ENCODE measurements at regions not wholly inside any gene's neighbourhood (a gene's known extent, or its start where the extent isn't known, plus 50 kb on each side); places are given as distances from the start of the nearest gene placed in this dataset.

DNA sequence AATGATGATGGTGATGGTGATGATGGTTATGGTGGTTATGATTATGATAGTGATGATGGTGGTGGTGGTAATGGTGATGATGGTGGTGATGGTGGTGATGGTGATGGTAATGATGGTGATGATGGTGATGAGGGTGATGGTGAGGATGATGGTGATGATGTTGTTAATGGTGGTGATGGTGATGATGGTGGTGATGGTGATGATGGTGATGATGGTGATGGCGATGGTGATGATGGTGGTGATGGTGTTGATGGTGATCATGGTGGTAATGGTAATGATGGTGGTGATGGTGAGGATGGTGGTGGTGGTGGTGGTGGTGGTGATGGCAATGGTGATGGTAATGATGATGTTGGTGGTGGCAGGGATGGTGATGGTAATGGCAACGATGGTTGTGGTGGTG is 1222.5 kb downstream of the BRD1 start:
- no peak for TF ChIP-seq GATA3 (IDR thresholded peaks at IDR 0.05; ENCODE audit: low read depth, low read length)
- no peak for TF ChIP-seq GATA2 (IDR thresholded peaks at IDR 0.05; ENCODE audit: low read depth, low read length)

DNA sequence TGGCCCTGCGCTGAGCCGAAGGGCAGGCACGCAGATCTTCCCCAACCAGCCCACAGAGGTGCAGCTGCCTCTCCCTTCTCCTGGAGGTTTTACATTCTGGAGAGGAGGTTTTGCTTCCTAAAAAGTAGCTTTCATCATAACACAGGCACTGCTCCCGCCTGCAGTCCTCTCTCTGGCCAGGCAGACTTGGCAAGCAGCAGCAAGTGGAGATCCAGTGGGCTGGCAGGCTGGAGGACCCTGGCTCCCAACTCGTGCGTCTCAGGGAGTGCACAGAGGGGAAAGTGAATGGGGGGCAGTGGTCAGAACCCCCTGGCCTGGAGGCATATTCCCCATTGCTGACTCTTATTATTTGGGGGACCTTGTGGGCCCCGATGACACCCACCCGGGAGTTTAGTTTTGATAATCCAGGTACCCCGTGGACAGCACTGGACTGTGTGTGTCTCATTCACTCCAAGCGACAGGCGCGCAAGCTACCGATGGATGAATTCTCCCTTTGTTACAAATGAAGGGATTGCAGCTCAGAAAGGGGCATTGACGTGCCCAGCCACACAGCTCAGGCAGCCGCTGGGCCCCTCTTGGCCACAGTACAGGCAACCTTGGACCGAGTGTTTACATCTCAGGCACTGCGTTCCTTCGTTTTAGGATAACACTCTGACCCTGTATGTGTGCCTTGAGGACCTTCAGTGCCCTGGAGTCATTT is 1223.9 kb downstream of the BRD1 start:
- TF ChIP-seq GATA2 (IDR thresholded peaks at IDR 0.05; ENCODE audit: low read depth, low read length) (no peak), GATA3 (IDR thresholded peaks at IDR 0.05; ENCODE audit: low read depth, low read length) (no peak)

DNA sequence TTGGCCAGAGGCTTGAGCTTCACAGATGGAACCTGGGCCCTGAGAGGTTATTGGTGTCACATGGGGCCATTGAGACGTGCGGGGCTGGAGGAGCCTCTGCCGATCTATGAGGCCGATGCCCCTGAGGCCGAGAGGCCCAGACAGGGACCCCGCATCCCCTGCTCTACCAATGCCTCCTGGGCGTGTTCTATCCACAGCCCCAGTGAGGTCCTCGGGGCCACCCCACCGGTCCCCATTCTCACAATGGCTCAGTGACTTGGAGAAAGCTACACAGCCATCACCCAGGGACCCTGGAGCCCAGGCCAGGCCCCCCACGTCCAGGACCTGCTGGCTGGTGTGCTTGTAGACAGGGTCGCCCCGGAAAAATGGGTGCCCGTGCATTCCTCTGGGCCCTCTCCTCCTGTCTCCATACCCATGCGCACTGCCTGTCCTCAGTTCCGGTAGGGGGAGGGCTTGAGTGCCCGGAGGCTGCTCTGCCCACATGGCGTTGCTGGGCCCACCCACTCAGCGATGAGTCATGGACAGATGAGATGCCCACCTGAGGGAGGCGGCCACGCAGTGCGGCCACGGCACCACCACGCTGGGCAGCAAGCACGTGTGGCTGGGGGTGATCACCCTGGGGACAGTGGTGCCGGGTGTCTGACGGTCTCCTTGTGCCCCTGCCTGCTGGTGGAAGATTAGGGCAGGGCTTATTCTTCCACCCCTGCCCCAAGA is 1224.7 kb downstream of the BRD1 start:
- TF ChIP-seq GATA3 (IDR thresholded peaks at IDR 0.05; ENCODE audit: low read depth, low read length) = no peak
- no peak for TF ChIP-seq GATA2 (IDR thresholded peaks at IDR 0.05; ENCODE audit: low read depth, low read length)

DNA sequence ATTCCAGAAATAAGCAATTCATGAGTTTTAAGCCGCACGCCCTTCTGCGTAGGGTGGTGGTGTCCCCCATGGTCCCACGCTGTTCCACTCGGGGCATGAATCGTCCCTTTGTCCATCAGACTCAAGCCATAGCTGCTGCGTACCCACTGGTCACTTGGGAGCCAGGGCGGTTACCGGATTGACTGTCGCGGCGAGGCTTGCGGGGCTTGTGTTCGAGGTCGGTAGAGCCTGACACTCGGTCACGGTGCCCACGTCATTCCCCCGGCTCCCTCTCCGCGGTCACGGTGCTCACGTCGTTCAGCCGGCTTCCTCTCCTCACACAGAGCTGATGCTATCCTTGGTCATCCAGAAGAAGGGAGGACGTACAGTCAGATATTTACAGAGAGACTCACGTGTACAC is 1227.0 kb downstream of the BRD1 start:
- TF ChIP-seq GATA3 (IDR thresholded peaks at IDR 0.05; ENCODE audit: low read depth, low read length) (no peak), GATA2 (IDR thresholded peaks at IDR 0.05; ENCODE audit: low read depth, low read length) (no peak)

DNA sequence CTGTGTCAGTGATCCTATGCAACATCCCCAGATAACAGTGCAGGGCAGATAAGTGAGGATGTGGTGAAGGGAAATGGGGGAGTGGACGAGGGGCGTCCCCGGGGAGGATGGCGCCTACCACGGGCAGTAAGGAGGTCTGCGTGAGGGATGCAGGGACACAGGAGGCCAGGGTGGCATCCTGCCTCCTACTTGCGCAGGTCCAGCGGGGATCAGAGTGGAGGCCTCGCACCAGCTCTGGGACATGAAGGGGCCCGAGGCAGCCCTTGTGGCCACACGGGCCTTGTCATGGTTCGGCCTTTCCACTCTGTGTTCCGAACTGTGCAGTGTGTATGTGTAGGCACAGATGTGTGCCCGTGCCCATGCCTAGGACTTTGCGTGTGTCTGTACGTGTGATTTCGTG is 1227.5 kb downstream of the BRD1 start:
- TF ChIP-seq GATA2 (IDR thresholded peaks at IDR 0.05; ENCODE audit: low read depth, low read length) (no peak), GATA3 (IDR thresholded peaks at IDR 0.05; ENCODE audit: low read depth, low read length) (no peak)

DNA sequence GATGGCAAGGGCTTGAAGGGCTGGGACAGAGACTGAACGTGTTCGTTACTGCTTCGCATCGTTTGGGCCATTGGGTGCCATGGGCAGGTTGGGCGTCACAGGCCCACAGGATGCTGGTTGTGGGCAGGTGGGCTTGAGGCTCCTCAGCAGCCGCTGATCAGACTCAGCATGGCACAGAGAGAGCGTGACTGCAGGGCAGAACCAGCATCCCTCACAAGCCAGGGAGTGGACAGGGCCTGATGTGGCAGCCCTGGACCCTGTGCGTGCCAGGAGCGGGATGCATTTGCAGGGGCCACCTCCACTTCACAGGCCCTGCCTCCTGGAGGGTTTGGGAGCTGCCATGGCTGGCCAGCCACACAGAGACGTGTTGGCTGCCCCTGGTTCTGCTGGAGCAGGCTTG is 1228.3 kb downstream of the BRD1 start:
- no peak for TF ChIP-seq GATA2 (IDR thresholded peaks at IDR 0.05; ENCODE audit: low read depth, low read length)
- TF ChIP-seq GATA3 (IDR thresholded peaks at IDR 0.05; ENCODE audit: low read depth, low read length) = no peak

DNA sequence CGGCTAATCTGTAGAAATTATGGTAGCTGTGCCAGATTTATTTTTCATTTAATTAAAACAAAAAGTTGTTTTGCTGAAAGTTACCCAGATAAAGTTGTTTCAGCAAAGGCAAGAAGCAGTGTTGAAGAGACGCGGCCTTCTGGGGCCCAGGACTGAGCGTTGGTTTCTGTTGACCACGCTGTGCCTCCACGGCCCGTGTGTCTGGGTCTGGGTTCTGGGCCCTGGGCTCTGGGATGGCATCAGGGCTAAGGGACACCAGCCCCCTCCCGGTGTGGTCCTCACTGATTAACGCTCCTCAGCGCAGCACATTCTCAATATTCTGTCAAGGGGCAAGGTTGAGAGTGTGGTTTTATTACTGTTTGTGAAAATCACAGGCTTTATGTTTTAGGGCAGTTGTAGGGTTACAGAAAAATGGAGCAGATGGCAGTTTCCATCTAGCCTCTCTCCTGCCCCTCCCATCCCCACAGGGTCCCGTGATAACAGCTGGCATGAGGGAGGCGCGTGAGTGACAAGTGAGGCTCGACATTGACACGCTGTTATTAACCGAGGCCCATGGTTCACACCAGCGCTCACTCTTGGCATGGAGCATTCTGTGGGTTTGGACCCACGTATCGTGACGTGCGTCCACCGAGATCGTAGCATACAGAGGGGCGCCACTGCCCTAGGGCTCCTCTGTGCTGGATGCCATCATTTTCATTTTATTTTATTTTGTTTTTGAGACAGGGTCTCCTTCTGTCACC is 1231.4 kb downstream of the BRD1 start:
- no peak for TF ChIP-seq GATA2 (IDR thresholded peaks at IDR 0.05; ENCODE audit: low read depth, low read length)
- no peak for TF ChIP-seq GATA3 (IDR thresholded peaks at IDR 0.05; ENCODE audit: low read depth, low read length)

DNA sequence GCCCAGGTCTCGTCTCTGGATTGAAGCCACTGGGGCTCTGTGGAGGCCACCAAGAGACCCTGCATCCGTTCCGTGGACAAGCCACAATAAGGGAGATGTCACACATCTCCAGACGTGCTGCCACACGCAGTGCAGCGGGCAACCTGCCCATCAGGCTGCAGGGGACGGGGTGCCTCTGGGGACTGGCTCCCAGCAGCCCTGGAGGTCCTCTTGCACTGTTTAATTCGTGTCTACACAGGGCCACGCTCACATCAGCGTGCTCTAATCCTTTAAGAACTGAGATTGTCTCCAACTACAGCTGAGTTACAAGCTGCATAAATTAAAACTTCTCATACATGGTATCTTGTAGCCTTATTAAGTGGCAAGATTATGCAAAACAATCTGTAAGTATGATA is 1232.2 kb downstream of the BRD1 start:
- TF ChIP-seq GATA2 (IDR thresholded peaks at IDR 0.05; ENCODE audit: low read depth, low read length) (no peak), GATA3 (IDR thresholded peaks at IDR 0.05; ENCODE audit: low read depth, low read length) (no peak)

DNA sequence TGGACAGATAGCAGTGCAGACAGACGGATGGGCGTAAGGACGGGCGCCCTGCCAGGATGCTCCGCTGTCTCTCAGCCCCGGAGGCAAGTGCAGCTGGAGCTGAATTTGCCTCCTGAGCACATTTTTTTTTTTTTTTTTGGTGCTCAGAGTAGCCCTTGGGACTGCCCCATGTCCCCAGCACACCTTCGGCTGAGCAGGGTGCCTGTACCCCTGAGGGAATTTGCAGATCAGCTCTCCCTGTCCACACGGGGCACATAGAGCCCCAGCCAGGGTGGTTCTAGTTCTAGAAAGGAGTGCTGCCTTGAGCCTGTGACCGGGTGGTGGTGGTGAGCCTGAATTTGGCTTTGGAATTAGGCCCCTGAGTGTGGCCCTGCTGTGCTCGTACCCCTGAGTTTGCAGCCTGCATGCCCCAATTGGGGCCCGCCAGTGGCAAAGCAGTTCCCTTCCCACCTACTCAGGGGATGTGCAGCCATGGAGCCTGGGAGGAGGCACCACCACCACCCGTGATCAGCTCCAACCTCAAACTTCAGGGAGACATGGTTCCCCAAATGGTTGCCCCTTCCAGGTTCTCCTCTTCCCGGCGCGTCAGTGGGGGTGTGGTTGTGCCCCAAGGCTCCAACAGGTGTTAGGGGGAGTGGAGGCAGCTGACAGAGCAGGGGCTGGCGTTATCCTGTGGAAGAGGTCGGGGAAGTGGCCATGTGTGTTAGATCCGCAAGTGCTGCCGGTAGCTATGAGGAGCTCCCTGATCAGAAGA is 1232.7 kb downstream of the BRD1 start:
- TF ChIP-seq GATA3 (IDR thresholded peaks at IDR 0.05; ENCODE audit: low read depth, low read length) (no peak), GATA2 (IDR thresholded peaks at IDR 0.05; ENCODE audit: low read depth, low read length) (no peak)

DNA sequence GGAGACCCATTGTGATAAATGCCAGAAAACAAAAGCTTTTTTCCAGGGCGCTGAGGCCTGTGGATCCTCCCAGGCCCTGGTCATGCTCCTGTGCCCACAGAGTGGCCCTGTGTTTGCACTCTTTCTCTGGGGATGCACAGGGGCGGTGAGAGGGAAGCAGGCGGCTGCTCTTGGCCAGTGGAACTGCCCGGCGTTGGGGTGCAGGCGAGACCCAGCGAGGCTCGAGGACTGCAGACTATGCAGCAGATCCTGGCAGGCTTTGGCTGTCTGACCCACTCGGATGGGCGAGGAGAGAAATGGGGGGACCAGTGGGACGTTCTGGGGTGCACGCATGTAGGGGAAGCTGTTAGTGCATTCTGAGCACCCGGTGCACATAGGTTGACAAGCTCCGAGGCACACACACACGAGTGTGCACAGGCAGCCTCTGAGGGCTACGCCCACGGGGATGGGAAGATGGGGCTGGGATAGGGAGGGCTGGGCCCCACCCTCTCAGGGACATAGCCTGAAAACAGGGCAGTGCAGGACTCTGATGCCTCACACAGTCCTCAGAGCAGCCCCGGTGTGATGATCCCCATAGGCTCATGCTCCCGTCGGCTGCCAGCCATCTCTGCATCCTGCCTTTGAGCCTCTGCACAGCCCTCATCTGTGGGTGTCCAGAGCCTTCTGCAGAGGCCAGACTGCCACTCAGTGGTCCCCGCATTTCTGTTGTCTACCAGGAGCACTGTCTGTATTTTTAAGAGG is 1233.5 kb downstream of the BRD1 start:
- TF ChIP-seq GATA2 (IDR thresholded peaks at IDR 0.05; ENCODE audit: low read depth, low read length) = no peak
- TF ChIP-seq GATA3 (IDR thresholded peaks at IDR 0.05; ENCODE audit: low read depth, low read length) = no peak

DNA sequence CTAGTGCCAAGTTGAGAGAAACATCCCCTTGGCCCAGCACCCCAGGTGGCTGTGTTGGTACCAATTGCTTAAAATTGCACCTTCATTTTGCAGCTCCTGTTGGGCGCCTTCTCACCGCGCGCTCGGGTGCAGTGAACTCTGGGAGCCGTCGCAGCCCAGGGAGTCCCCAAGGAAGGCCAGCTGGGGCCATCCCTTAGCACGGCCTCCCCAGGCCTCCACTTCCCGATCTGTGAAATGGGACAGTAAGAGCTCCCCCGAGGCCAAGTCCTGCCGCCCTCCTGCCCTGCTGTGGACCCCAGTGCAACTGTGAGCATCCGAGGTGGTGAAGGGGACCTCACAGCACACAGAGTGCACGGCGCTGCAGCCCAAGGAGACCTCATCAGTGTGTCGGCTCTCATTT is 1234.1 kb downstream of the BRD1 start:
- TF ChIP-seq GATA3 (IDR thresholded peaks at IDR 0.05; ENCODE audit: low read depth, low read length) (no peak), GATA2 (IDR thresholded peaks at IDR 0.05; ENCODE audit: low read depth, low read length) (no peak)

DNA sequence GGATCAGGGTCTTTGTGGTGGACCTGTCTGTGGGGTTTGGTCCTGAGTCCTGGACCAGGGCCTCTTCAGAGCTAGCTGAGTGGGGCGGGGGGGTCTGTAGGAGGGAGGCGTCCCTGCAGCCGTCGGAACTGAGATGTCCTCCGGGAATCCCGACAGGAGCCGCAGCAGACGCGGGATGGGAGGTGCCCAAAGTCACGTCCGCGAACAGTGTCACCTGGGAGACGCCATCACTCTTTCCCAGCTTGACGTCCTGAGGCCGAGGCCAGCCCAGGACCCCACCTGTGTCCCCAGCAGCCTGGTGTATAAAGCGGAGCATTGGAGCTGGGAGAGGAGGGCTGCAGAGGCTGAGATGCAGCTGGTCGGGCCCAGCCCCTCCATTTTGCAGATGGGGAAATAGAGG is 1234.7 kb downstream of the BRD1 start:
- TF ChIP-seq GATA3 (IDR thresholded peaks at IDR 0.05; ENCODE audit: low read depth, low read length) (no peak), GATA2 (IDR thresholded peaks at IDR 0.05; ENCODE audit: low read depth, low read length) (no peak)

DNA sequence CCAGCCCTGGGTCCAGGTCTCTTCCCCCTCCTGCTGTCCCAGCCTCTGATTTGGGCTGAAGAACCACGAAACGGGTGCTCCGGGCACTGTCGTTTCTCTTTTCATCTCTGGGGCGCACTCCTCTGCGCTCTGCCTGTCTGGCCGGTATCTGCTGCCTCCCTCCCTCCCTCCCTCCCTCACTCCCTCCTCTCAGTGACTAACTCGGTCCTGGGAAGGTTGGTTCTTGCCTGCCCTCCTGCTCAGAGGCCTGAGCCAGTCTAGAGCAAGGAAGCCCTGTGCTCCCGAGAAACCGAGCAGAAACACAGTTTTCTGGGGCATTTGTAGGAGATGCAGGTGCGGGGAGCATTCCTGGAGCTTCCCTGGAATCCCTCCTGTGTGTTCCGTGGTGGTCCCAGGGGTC is 1235.2 kb downstream of the BRD1 start:
- TF ChIP-seq GATA3 (IDR thresholded peaks at IDR 0.05; ENCODE audit: low read depth, low read length) = no peak
- no peak for TF ChIP-seq GATA2 (IDR thresholded peaks at IDR 0.05; ENCODE audit: low read depth, low read length)

DNA sequence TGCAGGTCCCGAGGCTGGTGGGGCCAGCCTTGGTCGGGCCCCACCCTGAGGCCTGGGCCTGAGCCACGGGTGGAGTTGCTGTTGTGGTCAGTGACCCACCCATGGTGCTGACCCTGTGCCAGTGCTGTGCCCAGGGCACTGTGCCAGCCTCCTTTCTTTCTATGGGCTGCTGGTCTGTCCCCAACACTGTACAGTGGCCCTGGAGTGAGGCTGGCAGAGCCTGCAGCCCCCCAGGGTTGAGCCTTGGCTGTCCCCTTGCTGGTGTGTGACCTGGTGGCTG is 1235.7 kb downstream of the BRD1 start:
- no peak for TF ChIP-seq GATA2 (IDR thresholded peaks at IDR 0.05; ENCODE audit: low read depth, low read length)
- TF ChIP-seq GATA3 (IDR thresholded peaks at IDR 0.05; ENCODE audit: low read depth, low read length) = no peak
